ENCODE measurements at regions not wholly inside any gene's neighbourhood (a gene's known extent, or its start where the extent isn't known, plus 50 kb on each side); places are given as distances from the start of the nearest gene placed in this dataset.

- DNase-seq = no peak
Observed at GRCh38 chr2:8196316-8196715, 485.5 kb upstream of the ID2 start.

- no peak for DNase-seq
Observed at GRCh38 chr2:8197101-8197500, 484.8 kb upstream of the ID2 start.

- no peak for DNase-seq
Observed at GRCh38 chr2:8197825-8198224, 484.0 kb upstream of the ID2 start.

GRCh38 chr2:8198766-8199382 is 483.0 kb upstream of the ID2 start:
- no peak for DNase-seq

DNA sequence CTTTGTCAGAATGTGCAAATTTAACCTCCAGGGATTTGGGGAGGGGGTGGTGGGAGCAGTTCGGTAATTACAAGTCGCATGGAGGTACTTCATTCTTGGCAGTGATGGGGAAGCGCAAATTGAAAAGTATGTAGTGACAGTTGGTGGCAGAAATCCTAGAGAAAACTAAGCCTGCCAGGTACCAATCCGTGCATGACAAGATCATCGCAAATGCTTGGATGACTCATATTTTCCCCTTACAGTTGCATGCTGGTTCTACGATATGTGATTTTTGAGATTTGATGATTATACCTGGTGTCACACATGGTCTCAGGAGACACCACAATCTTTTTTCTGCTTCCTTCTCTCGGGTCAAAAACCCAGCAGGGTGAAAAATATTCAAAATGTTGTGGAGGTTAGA is 479.7 kb upstream of the ID2 start:
- DNase-seq = no peak

GRCh38 chr2:8203364-8203763 is 478.5 kb upstream of the ID2 start:
- DNase-seq = no peak

GRCh38 chr2:8204711-8205110 is 477.1 kb upstream of the ID2 start:
- DNase-seq = no peak

DNA sequence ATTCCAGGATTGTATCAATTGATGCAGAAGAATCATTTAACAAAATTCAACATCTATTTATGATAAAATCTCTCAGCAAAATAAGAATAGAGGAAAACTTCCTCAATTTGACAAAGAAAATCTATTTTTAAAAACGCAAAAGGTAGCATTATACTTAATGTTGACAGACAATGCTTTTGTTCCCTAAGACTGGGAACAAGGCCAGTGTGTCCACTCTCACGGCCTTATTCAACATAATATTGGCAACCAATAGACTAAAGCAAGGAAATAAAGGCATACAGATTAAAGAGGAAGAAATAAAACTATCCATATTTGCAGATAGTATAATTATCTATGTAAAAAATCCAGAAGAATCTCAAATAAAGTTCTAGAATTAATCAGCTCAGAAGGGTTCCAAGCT is 472.4 kb upstream of the ID2 start:
- no peak for DNase-seq

DNA sequence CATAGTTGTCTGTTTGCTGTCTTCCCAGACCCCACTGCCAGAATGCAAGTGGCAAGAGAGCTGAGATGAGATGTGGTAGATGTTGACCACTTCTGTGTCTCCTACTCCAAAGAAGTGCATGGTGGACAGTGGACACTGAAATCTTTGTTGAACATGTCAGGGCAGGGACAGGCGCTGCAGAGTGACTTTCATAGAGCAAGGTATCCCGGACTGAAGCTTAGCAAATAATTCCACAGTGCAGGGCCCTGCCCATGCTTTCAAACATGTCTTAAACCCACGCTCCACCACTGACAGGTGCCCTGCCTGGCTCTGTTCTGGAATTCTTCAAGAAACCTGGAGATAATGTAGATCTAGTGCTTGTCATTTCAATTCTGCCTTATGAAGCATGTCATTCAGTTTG is 470.5 kb upstream of the ID2 start:
- no peak for DNase-seq

- DNase-seq = no peak
Observed at GRCh38 chr2:8212239-8212638, 469.6 kb upstream of the ID2 start.

GRCh38 chr2:8214036-8214615 is 467.7 kb upstream of the ID2 start:
- DNase-seq = no peak

DNA sequence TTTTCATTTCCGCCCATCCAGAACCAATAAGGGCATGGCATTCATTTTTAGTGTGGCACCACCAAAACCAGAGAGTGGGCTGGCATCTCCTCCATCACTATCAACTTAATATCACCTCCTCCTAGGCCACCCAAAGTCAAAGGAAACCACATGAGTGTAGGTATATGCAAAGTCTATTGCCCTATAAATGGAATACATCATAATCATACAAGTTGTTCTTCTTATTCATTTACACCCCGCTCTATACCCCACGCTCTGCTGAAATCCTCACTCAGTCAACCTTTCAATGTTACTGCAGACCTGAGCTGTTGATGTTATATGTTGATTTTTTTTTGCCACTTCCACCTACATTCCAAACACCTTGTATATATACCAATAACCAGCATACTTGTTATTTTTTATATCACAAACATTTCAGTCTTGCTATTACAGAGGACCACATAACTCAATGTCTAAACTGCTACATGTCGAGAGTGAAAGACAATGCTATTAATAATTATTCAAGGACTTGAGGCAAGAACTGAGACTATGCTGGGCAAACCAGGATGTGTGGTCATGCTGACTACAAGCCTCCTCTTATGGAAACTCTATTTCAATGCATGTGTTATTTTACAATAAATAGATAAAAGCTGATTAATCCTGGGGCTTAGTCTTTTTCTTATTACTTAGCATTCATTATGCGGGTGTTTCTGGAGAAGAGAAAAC is 466.5 kb upstream of the ID2 start:
- DNase-seq = no peak

DNA sequence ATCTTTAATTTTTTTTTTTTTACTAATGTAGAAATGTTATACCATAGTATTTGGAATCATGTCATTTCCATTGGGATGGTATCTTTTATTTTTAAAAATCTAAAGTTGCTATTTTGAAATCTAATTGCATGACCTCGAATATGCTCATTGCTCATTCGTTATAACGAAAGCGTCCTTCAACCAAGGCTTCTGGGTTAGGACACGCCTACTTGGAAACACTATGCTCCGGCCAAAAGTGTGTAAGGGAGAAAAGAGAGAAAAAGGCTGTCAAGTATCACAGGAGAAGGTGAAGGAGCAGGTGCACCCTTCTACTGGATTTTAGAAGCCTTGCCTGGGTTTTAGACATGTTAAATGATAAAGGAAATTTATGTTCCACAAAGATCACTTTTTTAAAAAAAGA is 465.9 kb upstream of the ID2 start:
- DNase-seq = no peak

DNA sequence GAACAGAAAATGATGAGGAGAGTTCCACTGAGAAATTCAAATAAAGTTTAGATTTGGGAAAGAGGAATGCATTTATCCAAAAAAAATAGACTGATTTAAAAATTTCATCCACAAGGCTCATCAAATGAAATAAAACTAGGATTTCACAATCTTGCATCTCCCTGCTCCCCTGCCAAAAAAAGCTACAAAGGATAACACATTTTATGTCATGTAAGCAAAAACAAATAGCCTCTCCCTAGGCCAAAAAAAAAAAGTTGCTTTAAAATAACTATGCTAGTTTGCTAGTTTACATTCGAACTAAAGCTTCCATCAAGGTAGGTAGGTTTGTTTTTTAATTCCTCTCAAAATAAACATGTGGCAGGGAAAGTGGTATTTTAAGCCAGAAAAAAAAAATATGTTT is 465.5 kb upstream of the ID2 start:
- no peak for DNase-seq

DNA sequence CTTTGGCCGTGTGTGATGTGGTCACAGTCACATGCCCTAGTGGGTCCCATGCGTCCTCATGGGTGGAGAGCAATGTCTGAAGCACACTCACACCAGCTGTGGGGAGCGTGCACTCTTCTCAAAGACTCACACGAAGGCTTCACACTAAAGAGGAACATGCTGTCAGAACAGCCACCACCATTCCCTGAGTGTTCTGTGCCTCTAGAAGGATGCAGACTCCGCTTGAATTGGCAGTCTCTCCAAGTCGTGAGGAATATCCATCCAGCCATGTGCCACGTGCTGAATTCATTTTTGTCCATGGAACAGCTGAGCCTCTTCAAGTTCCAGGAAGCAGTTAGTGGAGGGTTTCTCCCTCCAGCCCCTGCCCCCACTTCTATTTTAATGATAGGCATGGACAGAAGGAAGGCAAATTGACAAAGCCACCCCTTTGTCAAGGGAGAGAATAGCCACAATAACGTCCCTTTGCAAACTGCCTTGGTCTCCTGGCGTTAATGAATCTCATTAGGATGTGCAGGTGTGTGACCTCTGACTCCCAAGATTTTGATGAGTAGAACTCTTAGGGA is 464.3 kb upstream of the ID2 start:
- no peak for DNase-seq

- no peak for DNase-seq
Observed at GRCh38 chr2:8219096-8219495, 462.8 kb upstream of the ID2 start.

GRCh38 chr2:8219631-8220355 is 462.1 kb upstream of the ID2 start:
- no peak for DNase-seq

- no peak for DNase-seq
Observed at GRCh38 chr2:8222979-8223694, 458.7 kb upstream of the ID2 start.

DNA sequence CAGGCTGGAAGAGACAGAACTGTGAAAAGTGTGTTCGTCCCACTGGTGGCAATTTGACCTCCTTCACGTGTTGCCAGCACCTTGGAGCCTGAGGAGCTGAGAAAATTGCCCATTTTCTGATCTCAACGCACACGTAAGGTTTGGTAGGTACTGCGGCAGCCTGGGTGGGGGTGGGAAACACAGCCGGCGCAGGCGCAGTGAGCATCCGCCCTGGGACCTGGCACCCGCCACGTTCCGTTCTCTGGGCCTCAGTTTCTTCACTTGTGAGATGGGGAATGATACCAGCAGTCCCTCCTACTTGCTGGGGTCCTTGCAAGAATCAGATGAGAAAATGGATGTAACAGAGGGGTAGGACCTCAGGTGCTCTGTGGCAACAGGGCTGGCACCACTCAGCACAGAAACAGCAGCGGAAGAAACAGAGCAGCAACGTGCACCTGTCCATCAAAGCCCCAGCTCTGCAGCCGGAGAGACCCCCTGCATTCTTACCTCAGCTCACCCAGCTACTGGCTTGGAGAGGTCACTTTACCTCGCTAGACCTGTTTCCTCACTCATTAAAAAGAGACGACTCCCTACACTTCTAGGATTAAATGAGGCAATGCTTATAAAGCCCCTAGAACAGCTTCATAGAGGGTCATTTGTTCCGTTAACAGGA is 458.0 kb upstream of the ID2 start:
- DNase-seq = no peak

- DNase-seq = no peak
Observed at GRCh38 chr2:8224347-8225190, 457.3 kb upstream of the ID2 start.

- no peak for DNase-seq
Observed at GRCh38 chr2:8225266-8225665, 456.6 kb upstream of the ID2 start.
